GM23338 (cell line): ENCODE measurements at regions not wholly inside any gene's neighbourhood (a gene's known extent, or its start where the extent isn't known, plus 50 kb on each side); places are given as distances from the start of the nearest gene placed in this dataset.

Source experiments
- ATAC-seq: fragments of 200-7000 bp; cut with Tn5 transposase; 3 replicates; pipeline ENCODE4 v1.9.1; 2020
- DNase-seq: peaks from one replicate; pipeline ENCODE4 v3.0.0-alpha.2; 2015; ENCODE audit warnings: low spot score
- H2AFZ ChIP-seq: fragments of 200-600 bp; sonication (generic); 2 replicates; pipeline ENCODE4 v1.8.0; 2016; ENCODE audit warnings: antibody characterized with exemption, mild to moderate bottlenecking, moderate library complexity
- H3F3A ChIP-seq: fragments of 200-600 bp; sonication (generic); replicated peaks from 2 replicates; pipeline ENCODE4 v1.8.0; 2017; ENCODE audit warnings: antibody characterized with exemption, mixed run types, low read depth
- H3K27ac ChIP-seq: fragments of 200-600 bp; sonication (generic); 2 replicates; pipeline ENCODE4 v1.6.1; 2016; ENCODE audit warnings: low read depth
- H3K27me3 ChIP-seq: fragments of 200-600 bp; sonication (generic); 2 replicates; pipeline ENCODE4 v1.8.0; 2016; ENCODE audit warnings: mild to moderate bottlenecking, mixed run types, moderate library complexity; ENCODE audit not compliant: insufficient read depth
- H3K36me3 ChIP-seq: fragments of 200-600 bp; sonication (generic); 2 replicates; pipeline ENCODE4 v1.8.0; 2016; ENCODE audit warnings: mild to moderate bottlenecking; ENCODE audit not compliant: insufficient read depth
- H3K4me1 ChIP-seq: fragments of 200-600 bp; sonication (generic); 2 replicates; pipeline ENCODE4 v1.8.0; 2016; ENCODE audit warnings: mild to moderate bottlenecking, moderate library complexity; ENCODE audit not compliant: insufficient read depth
- H3K4me2 ChIP-seq: fragments of 200-600 bp; sonication (generic); 2 replicates; pipeline ENCODE4 v1.7.1; 2017; ENCODE audit warnings: mixed run types
- H3K4me3 ChIP-seq: fragments of 200-600 bp; sonication (generic); 2 replicates; pipeline ENCODE4 v1.6.1; 2016; ENCODE audit warnings: mixed run types
- H3K79me2 ChIP-seq: fragments of 200-600 bp; sonication (generic); replicated peaks from 2 replicates; pipeline ENCODE4 v1.8.0; 2017; ENCODE audit warnings: mild to moderate bottlenecking; ENCODE audit not compliant: insufficient read depth
- H3K9me2 ChIP-seq: fragments of 200-600 bp; sonication (generic); 2 replicates; pipeline ENCODE4 v1.8.0; 2017; ENCODE audit not compliant: insufficient read depth
- H4K20me1 ChIP-seq: fragments of 200-600 bp; sonication (generic); replicated peaks from 2 replicates; pipeline ENCODE4 v1.8.0; 2017; ENCODE audit warnings: mild to moderate bottlenecking; ENCODE audit not compliant: insufficient read depth
- H3K27ac Mint-ChIP-seq: 2 replicates; pipeline ENCODE4 v1.8.0; 2020; ENCODE audit warnings: inconsistent platforms, mild to moderate bottlenecking, moderate library complexity, mixed read lengths
- H3K27me3 Mint-ChIP-seq: 3 replicates; pipeline ENCODE4 v1.8.0; 2022; ENCODE audit warnings: low read depth, mild to moderate bottlenecking, moderate library complexity, mixed read lengths, inconsistent platforms; ENCODE audit not compliant: insufficient read depth, poor library complexity
- H3K36me3 Mint-ChIP-seq: 3 replicates; pipeline ENCODE4 v1.8.0; 2021; ENCODE audit warnings: low read depth, mild to moderate bottlenecking, inconsistent platforms, moderate library complexity, mixed read lengths
- H3K4me1 Mint-ChIP-seq: 3 replicates; pipeline ENCODE4 v1.8.0; 2020; ENCODE audit warnings: mild to moderate bottlenecking, inconsistent platforms, mixed read lengths
- H3K4me3 Mint-ChIP-seq: 3 replicates; pipeline ENCODE4 v1.8.0; 2021; ENCODE audit warnings: moderate library complexity, mild to moderate bottlenecking, inconsistent platforms, mixed read lengths
- H3K9me3 Mint-ChIP-seq: 3 replicates; pipeline ENCODE4 v1.8.0; 2020; ENCODE audit warnings: moderate library complexity, mild to moderate bottlenecking, inconsistent platforms, mixed read lengths
- CREB1 ChIP-seq: fragments of 250-450 bp; sonication (Bioruptor Pico); IDR thresholded peaks from 2 replicates; pipeline ENCODE4 v1.5.0; 2020; ENCODE audit warnings: low read depth, mild to moderate bottlenecking, moderate library complexity
- CTCF ChIP-seq, 2 experiments: fragments of 200-600 bp in 1 of 2; sonication (generic) in 1 of 2; conservative IDR thresholded peaks; 2 replicates each; pipeline versions ENCODE4 v1.5.1 to v1.6.1; 2016 to 2017; ENCODE audit warnings: antibody characterized with exemption in 2 of 2, low read depth in 2 of 2, mild to moderate bottlenecking in 2 of 2, moderate library complexity in 1 of 2
- EZH2 ChIP-seq: fragments of 200-600 bp; sonication (generic); IDR thresholded peaks from one replicate; pipeline ENCODE4 v1.8.0; 2017; ENCODE audit warnings: antibody characterized with exemption, mild to moderate bottlenecking, low read depth; ENCODE audit not compliant: unreplicated experiment
- EZH2phosphoT487 ChIP-seq: fragments of 200-600 bp; sonication (generic); IDR thresholded peaks from one replicate; pipeline ENCODE4 v1.8.1; 2018; ENCODE audit warnings: antibody characterized with exemption; ENCODE audit not compliant: unreplicated experiment
- JUNB ChIP-seq: IDR thresholded peaks from one replicate; pipeline ENCODE4 v1.6.1; 2016; ENCODE audit warnings: antibody characterized with exemption; ENCODE audit not compliant: unreplicated experiment
- NANOG ChIP-seq: IDR thresholded peaks from 2 replicates; pipeline ENCODE4 v1.6.1; 2016; ENCODE audit warnings: antibody characterized with exemption, borderline replicate concordance
- POLR2AphosphoS5 ChIP-seq: IDR thresholded peaks from 2 replicates; pipeline ENCODE4 v1.6.1; 2016; ENCODE audit warnings: antibody characterized with exemption, low read depth
- REST ChIP-seq: IDR thresholded peaks from one replicate; pipeline ENCODE4 v1.6.1; 2018; ENCODE audit warnings: antibody characterized with exemption; ENCODE audit not compliant: unreplicated experiment
- STAT1 ChIP-seq: IDR thresholded peaks from one replicate; pipeline ENCODE4 v1.6.1; 2016; ENCODE audit warnings: antibody characterized with exemption; ENCODE audit not compliant: unreplicated experiment
- ZNF114 ChIP-seq: fragments of 250-450 bp; sonication (Bioruptor Pico); IDR thresholded peaks from 2 replicates; pipeline ENCODE4 v1.5.0; 2020; ENCODE audit warnings: mild to moderate bottlenecking, moderate library complexity
- ZNF331 ChIP-seq: fragments of 250-450 bp; sonication (Bioruptor Pico); IDR thresholded peaks from 2 replicates; pipeline ENCODE4 v1.5.0; 2020; ENCODE audit warnings: low read depth, mild to moderate bottlenecking, moderate library complexity
- TF ChIP-seq, protein P1 (sequence below): IDR thresholded peaks from 2 replicates; pipeline ENCODE4 v1.6.1; 2016; ENCODE audit warnings: antibody characterized with exemption
- TF ChIP-seq, protein P2 (sequence below): fragments of 250-450 bp; sonication (Bioruptor Pico); IDR thresholded peaks from 2 replicates; pipeline ENCODE4 v1.5.0; 2020; ENCODE audit warnings: mild to moderate bottlenecking, moderate library complexity

- DNase-seq (no peak), ATAC-seq (no peak)
- no peak overlapping the region for H3K27ac Mint-ChIP-seq
- Histone ChIP-seq H3K4me1 (peaks cover 6% of the 10 kb centered on the region; the same call in 1 of the 2 replicates), H3K27ac (no peak overlapping the region), H3K27me3 (no peaks in the 10 kb centered on the region), H3K9me2 (no peaks in the 10 kb centered on the region), H2AFZ (no peak overlapping the region), H3K4me2 (no peak overlapping the region), H4K20me1 (no peaks in the 10 kb centered on the region), H3F3A (no peaks in the 10 kb centered on the region), H3K4me3 (no peak overlapping the region), H3K79me2 (no peaks in the 10 kb centered on the region), H3K36me3 (no peaks in the 10 kb centered on the region)
- peaks cover 3% of the 10 kb centered on the region; the same call in 1 of the 3 replicates for H3K36me3 Mint-ChIP-seq
- H3K27me3 Mint-ChIP-seq, result no peaks in the 10 kb centered on the region
- H3K9me3 Mint-ChIP-seq, result peaks cover 11% of the 10 kb centered on the region
- H3K4me1 Mint-ChIP-seq, result peaks cover 18% of the 10 kb centered on the region
- no peak overlapping the region for H3K4me3 Mint-ChIP-seq
- TF ChIP-seq POLR2AphosphoS5 (no peak), NANOG (no peak), ZNF331 (no peak), REST (no peak), CREB1 (no peak), ZNF114 (CRISPR knock-in tag) (no peak), STAT1 (no peak), JUNB (no peak), EZH2 (no peak), CTCF (conservative IDR thresholded peaks at IDR 0.05; ENCODE audit: low read depth in 2 of 2) (no peak), EZH2phosphoT487 (no peak)
- TF ChIP-seq, protein P1, sequence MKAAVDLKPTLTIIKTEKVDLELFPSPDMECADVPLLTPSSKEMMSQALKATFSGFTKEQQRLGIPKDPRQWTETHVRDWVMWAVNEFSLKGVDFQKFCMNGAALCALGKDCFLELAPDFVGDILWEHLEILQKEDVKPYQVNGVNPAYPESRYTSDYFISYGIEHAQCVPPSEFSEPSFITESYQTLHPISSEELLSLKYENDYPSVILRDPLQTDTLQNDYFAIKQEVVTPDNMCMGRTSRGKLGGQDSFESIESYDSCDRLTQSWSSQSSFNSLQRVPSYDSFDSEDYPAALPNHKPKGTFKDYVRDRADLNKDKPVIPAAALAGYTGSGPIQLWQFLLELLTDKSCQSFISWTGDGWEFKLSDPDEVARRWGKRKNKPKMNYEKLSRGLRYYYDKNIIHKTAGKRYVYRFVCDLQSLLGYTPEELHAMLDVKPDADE, result no peak
- TF ChIP-seq, protein P2, sequence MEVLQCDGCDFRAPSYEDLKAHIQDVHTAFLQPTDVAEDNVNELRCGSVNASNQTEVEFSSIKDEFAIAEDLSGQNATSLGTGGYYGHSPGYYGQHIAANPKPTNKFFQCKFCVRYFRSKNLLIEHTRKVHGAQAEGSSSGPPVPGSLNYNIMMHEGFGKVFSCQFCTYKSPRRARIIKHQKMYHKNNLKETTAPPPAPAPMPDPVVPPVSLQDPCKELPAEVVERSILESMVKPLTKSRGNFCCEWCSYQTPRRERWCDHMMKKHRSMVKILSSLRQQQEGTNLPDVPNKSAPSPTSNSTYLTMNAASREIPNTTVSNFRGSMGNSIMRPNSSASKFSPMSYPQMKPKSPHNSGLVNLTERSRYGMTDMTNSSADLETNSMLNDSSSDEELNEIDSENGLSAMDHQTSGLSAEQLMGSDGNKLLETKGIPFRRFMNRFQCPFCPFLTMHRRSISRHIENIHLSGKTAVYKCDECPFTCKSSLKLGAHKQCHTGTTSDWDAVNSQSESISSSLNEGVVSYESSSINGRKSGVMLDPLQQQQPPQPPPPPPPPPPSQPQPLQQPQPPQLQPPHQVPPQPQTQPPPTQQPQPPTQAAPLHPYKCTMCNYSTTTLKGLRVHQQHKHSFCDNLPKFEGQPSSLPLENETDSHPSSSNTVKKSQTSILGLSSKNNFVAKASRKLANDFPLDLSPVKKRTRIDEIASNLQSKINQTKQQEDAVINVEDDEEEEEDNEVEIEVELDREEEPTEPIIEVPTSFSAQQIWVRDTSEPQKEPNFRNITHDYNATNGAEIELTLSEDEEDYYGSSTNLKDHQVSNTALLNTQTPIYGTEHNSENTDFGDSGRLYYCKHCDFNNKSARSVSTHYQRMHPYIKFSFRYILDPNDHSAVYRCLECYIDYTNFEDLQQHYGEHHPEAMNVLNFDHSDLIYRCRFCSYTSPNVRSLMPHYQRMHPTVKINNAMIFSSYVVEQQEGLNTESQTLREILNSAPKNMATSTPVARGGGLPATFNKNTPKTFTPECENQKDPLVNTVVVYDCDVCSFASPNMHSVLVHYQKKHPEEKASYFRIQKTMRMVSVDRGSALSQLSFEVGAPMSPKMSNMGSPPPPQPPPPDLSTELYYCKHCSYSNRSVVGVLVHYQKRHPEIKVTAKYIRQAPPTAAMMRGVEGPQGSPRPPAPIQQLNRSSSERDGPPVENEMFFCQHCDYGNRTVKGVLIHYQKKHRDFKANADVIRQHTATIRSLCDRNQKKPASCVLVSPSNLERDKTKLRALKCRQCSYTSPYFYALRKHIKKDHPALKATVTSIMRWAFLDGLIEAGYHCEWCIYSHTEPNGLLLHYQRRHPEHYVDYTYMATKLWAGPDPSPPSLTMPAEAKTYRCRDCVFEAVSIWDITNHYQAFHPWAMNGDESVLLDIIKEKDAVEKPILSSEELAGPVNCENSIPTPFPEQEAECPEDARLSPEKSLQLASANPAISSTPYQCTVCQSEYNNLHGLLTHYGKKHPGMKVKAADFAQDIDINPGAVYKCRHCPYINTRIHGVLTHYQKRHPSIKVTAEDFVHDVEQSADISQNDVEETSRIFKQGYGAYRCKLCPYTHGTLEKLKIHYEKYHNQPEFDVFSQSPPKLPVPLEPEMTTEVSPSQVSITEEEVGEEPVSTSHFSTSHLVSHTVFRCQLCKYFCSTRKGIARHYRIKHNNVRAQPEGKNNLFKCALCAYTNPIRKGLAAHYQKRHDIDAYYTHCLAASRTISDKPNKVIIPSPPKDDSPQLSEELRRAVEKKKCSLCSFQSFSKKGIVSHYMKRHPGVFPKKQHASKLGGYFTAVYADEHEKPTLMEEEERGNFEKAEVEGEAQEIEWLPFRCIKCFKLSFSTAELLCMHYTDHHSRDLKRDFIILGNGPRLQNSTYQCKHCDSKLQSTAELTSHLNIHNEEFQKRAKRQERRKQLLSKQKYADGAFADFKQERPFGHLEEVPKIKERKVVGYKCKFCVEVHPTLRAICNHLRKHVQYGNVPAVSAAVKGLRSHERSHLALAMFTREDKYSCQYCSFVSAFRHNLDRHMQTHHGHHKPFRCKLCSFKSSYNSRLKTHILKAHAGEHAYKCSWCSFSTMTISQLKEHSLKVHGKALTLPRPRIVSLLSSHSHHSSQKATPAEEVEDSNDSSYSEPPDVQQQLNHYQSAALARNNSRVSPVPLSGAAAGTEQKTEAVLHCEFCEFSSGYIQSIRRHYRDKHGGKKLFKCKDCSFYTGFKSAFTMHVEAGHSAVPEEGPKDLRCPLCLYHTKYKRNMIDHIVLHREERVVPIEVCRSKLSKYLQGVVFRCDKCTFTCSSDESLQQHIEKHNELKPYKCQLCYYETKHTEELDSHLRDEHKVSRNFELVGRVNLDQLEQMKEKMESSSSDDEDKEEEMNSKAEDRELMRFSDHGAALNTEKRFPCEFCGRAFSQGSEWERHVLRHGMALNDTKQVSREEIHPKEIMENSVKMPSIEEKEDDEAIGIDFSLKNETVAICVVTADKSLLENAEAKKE (CRISPR knock-in tag), result no peak
Measured at GRCh38 chr4:38330321-38330720, 333.7 kb upstream of the KLF3 start.
